ENCODE measurements at regions not wholly inside any gene's neighbourhood (a gene's known extent, or its start where the extent isn't known, plus 50 kb on each side); places are given as distances from the start of the nearest gene placed in this dataset.

GRCh38 chr7:120164-120991, 72.0 kb upstream of the FAM20C start:
- DNase-seq, result peak; percentile 60

- DNase-seq, result peak; percentile 42
Observed at GRCh38 chr7:121002-121785, 71.2 kb upstream of the FAM20C start.

GRCh38 chr7:123237-123636, 69.1 kb upstream of the FAM20C start:
- DNase-seq, result no peak

GRCh38 chr7:124130-124949, 68.0 kb upstream of the FAM20C start:
- no peak for DNase-seq

- DNase-seq, result no peak
Observed at GRCh38 chr7:125061-125475, 67.3 kb upstream of the FAM20C start.

GRCh38 chr7:125661-126060, 66.7 kb upstream of the FAM20C start:
- no peak for DNase-seq

- no peak for DNase-seq
Observed at GRCh38 chr7:126368-126767, 66.0 kb upstream of the FAM20C start.

GRCh38 chr7:127064-127598, 65.2 kb upstream of the FAM20C start:
- no peak for DNase-seq

GRCh38 chr7:128171-129080, 63.9 kb upstream of the FAM20C start:
- no peak for DNase-seq

GRCh38 chr7:129366-130221, 62.8 kb upstream of the FAM20C start:
- DNase-seq, result peak; percentile 39

- no peak for DNase-seq
Observed at GRCh38 chr7:130222-130572, 62.2 kb upstream of the FAM20C start.

GRCh38 chr7:130875-131780, 61.2 kb upstream of the FAM20C start:
- peak; percentile 55 for DNase-seq

- DNase-seq, result peak; percentile 92
Observed at GRCh38 chr7:131781-132482, 60.4 kb upstream of the FAM20C start.

- DNase-seq, result no peak
Observed at GRCh38 chr7:132899-133298, 59.5 kb upstream of the FAM20C start.

- DNase-seq, result no peak
Observed at GRCh38 chr7:133470-133869, 58.9 kb upstream of the FAM20C start.

GRCh38 chr7:134029-134428, 58.3 kb upstream of the FAM20C start:
- DNase-seq, result no peak

GRCh38 chr7:134561-135256, 57.7 kb upstream of the FAM20C start:
- DNase-seq, result no peak

GRCh38 chr7:135257-135653, 57.1 kb upstream of the FAM20C start:
- no peak for DNase-seq

Data from tongue (tissue), 1 donor.